Stimulated activated CD8-positive, alpha-beta memory T cell treated with anti-CD3 and anti-CD28 coated beads, Interleukin-4, amount 100 ng/mL, for 48 hours (primary cell): ENCODE measurements at regions not wholly inside any gene's neighbourhood (a gene's known extent, or its start where the extent isn't known, plus 50 kb on each side); places are given as distances from the start of the nearest gene placed in this dataset.
A peak's percentile ranks its signal among the peaks of the same experiment; 100 is the strongest.

ENCODE experiments used
- DNase-seq: peaks from one replicate; pipeline ENCODE4 v3.0.0-alpha.2; 2020

- no peak for DNase-seq
These were observed 412.9 kb downstream of the ZSWIM6 start for GRCh38 chr5:61744690-61745619.

GRCh38 chr5:61746831-61747575, 414.9 kb downstream of the ZSWIM6 start:
- no peak for DNase-seq

GRCh38 chr5:61748121-61748520, 416.1 kb downstream of the ZSWIM6 start:
- DNase-seq = no peak

GRCh38 chr5:61748651-61749050, 416.6 kb downstream of the ZSWIM6 start:
- DNase-seq = no peak

- no peak for DNase-seq
These were observed 420.5 kb downstream of the ZSWIM6 start for GRCh38 chr5:61752588-61752987.

GRCh38 chr5:61754792-61755191, 422.7 kb downstream of the ZSWIM6 start:
- no peak for DNase-seq

GRCh38 chr5:61755726-61756222, 423.7 kb downstream of the ZSWIM6 start:
- DNase-seq = no peak

GRCh38 chr5:61758711-61759110, 426.7 kb downstream of the ZSWIM6 start:
- DNase-seq = no peak

GRCh38 chr5:61765471-61765870, 433.4 kb downstream of the ZSWIM6 start:
- no peak for DNase-seq

GRCh38 chr5:61766141-61766540, 434.1 kb downstream of the ZSWIM6 start:
- DNase-seq = no peak

GRCh38 chr5:61767231-61768080, 435.4 kb downstream of the ZSWIM6 start:
- no peak for DNase-seq

- DNase-seq = peak; percentile 26
These were observed 436.7 kb downstream of the ZSWIM6 start for GRCh38 chr5:61768692-61769281.

GRCh38 chr5:61771062-61771461, 439.0 kb downstream of the ZSWIM6 start:
- DNase-seq = no peak

GRCh38 chr5:61771808-61772207, 439.8 kb downstream of the ZSWIM6 start:
- no peak for DNase-seq

GRCh38 chr5:61775901-61776300, 443.8 kb downstream of the ZSWIM6 start:
- DNase-seq = no peak

- no peak for DNase-seq
These were observed 445.2 kb downstream of the ZSWIM6 start for GRCh38 chr5:61777292-61777691.

- no peak for DNase-seq
These were observed 447.7 kb downstream of the ZSWIM6 start for GRCh38 chr5:61779743-61780142.

- no peak for DNase-seq
These were observed 451.4 kb downstream of the ZSWIM6 start for GRCh38 chr5:61783481-61783880.

GRCh38 chr5:61784341-61784740, 452.3 kb downstream of the ZSWIM6 start:
- no peak for DNase-seq

- DNase-seq = no peak
These were observed 456.5 kb downstream of the ZSWIM6 start for GRCh38 chr5:61788548-61788947.

GRCh38 chr5:61790007-61790406, 457.9 kb downstream of the ZSWIM6 start:
- no peak for DNase-seq

- peak; percentile 25 for DNase-seq
These were observed 458.6 kb downstream of the ZSWIM6 start for GRCh38 chr5:61790678-61791077.
